T-helper 2 cell treated with Interferon-gamma antibody and Interleukin-4, amounts not matched to agents 100 ng/mL and 5 ng/mL, for 36 hours (primary cell): ENCODE measurements at regions not wholly inside any gene's neighbourhood (a gene's known extent, or its start where the extent isn't known, plus 50 kb on each side); places are given as distances from the start of the nearest gene placed in this dataset.

Source experiments
- intact Hi-C: fragments of 100-400 bp; cut with micrococcal nuclease; formaldehyde crosslinking; loops from one replicate; pipeline ENCODE4 v1.15.1; 2023

- intact Hi-C loops = no loop called here
These were observed 159.6 kb upstream of the TPK1 start for GRCh38 chr7:144995495-144995894.

GRCh38 chr7:144991041-144991440 lies 155.2 kb upstream of the TPK1 start:
- intact Hi-C loops = no loop called here

DNA sequence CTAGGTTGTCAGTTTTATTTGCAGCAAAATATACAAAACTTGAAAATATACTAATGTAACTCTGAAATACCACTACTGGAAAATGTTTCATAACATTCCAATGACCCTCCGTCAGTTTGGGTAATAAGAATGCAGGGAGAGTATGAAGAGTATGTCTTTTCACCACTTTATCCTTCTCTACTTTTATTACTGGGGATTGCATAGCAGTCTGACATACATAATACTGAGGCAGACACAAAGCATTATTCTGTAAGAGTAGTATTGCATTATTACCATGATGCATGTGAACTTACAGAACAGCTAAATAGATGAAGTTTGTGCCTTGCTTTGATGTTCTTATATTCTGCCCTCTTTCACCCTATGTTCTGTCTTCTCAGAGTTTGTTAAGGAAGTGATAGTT lies 151.8 kb upstream of the TPK1 start:
- intact Hi-C loops = no loop called here

- intact Hi-C loops = no loop called here
These were observed 146.3 kb upstream of the TPK1 start for GRCh38 chr7:144982133-144982532.

GRCh38 chr7:144975882-144976281 lies 140.0 kb upstream of the TPK1 start:
- intact Hi-C loops = no loop called here

- intact Hi-C loops = no loop called here
These were observed 133.9 kb upstream of the TPK1 start for GRCh38 chr7:144969787-144970186.

DNA sequence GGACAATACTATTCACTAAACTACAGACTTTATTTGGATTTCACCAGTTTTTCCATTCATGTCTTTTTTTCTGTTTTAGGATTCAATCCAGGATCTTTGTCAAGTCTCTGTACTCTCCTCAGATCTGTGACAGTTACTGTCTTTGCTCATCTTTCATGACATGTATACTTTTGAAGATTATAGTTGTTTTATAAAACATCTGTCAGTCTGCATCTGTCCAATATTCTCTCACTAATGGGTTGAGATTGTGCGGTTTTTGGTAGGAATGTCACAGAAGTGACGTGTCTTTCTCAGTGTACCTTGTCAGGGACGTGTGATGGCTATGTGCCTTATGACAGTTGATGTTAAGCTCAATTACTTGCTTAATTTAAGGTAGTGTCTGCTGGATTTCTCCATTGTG lies 124.9 kb upstream of the TPK1 start:
- intact Hi-C loops = no loop called here

- intact Hi-C loops = no loop called here
These were observed 122.1 kb upstream of the TPK1 start for GRCh38 chr7:144957998-144958397.

DNA sequence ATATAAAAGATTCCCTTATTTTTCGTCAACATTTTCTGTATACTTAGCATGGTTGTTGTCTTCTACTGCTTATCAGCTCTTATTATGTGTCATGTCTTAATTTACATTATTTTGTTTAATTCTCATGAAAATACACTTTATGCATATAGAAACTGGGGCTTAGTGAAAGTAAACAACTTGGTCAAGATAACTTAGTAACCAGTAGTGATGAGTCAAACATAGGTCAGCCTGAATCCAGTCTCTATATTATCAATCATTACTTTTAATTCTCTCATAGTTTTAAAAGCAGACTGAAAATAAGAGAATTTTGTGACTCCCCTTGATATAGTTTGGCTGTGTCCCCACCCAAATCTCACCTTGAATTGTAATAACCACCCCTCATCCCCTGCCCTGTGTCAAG lies 119.6 kb upstream of the TPK1 start:
- intact Hi-C loops = no loop called here

GRCh38 chr7:144941127-144941526 lies 105.3 kb upstream of the TPK1 start:
- intact Hi-C loops = no loop called here

- intact Hi-C loops = no loop called here
These were observed 101.3 kb upstream of the TPK1 start for GRCh38 chr7:144937199-144937598.

GRCh38 chr7:144936314-144936713 lies 100.5 kb upstream of the TPK1 start:
- intact Hi-C loops = no loop called here

GRCh38 chr7:144910411-144910810 lies 74.6 kb upstream of the TPK1 start:
- intact Hi-C loops = no loop called here

DNA sequence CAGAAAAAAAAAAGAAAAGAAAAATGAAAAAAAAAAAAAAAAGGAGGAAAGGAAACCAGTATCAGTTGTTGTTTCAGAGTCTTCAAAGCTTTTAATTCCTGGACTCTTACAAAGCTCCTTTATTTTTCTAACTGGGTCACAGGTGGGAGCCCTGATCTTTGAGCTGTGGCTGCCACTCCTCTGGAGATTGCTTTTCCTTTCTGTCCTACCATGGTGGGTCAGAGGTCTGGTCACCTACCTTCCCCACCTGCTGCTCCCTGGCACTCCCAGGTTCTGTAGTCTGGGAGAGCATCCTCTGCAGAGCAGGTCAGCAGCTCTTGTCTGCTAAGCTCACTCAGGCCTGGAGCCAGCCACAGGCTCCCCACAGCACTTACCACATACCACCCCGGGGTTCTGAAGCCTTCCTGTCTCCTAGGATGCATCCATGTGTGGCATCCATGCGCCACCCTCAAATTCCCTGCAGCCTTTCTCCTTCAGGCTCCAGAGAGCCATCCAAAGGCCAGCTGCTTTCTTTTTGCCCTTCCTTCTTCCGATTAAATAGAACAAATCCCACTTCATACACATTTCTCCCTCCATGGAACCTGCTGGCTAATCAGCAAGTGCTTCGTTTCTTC lies 73.2 kb upstream of the TPK1 start:
- intact Hi-C loops = no loop called here

GRCh38 chr7:144908324-144908723 lies 72.5 kb upstream of the TPK1 start:
- intact Hi-C loops = no loop called here

GRCh38 chr7:144907577-144907976 lies 71.7 kb upstream of the TPK1 start:
- intact Hi-C loops = no loop called here

- intact Hi-C loops = no loop called here
These were observed 67.3 kb upstream of the TPK1 start for GRCh38 chr7:144903201-144903600.

- intact Hi-C loops = no loop called here
These were observed 56.9 kb upstream of the TPK1 start for GRCh38 chr7:144892761-144893160.
